ENCODE measurements at regions not wholly inside any gene's neighbourhood (a gene's known extent, or its start where the extent isn't known, plus 50 kb on each side); places are given as distances from the start of the nearest gene placed in this dataset.

DNA sequence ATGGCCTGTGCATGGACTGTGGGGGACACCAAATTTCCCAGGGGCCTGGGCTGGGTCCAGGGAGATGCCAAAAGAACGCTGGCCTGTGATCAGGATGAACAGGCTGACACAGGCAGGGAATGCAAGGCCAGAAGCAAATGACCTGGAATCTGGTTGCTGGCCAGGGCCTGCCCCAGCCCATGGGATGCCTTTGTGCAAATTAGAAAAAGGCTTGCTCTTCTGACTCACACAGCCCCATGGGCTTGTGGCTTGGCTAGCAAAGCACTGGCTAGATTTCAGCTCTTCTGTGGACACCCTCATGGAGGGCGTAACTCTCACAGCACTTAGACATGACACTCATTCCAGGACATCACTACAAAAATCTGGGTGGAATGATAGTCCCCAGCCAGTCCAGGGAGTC is 356.0 kb downstream of the SHQ1 start:
- DNase-seq (ENCODE audit: low read depth in 3 of 3): no peak

DNA sequence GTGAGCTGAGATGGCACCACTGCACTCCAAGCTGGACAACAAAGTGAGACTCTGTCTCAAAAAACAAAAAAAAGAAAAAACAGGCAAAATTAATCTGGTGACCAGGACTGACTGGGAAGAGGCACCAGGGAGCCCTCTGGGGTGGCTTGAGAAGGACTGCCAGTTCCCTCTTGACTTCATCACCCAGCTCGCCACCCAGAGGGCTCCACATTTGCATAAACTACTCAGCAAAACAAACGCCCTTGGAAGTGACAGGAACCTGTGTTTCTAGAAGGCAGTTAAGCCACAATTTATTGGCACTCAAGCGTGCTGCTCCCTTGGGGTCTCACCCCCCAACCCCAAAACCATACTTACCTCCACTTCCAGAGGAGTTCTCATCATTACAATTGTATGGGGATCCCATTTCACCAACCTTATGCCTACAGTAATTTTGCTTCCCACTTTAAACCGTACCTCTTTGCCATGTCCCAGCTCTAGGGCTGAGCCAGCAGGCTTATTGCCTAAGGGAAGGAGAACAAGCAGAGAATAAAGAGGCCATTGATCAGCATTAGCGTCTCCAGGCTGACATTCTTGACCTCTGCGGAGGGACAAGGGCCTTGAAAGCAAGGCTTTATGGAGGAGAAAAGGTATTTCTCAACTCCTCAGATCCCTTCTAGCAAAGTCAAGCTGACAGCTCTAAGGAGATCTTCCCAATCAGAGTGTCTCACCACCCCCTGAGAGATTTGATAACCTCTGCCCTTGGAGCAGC is 357.4 kb downstream of the SHQ1 start:
- DNase-seq (ENCODE audit: low read depth in 3 of 3): no peak

DNA sequence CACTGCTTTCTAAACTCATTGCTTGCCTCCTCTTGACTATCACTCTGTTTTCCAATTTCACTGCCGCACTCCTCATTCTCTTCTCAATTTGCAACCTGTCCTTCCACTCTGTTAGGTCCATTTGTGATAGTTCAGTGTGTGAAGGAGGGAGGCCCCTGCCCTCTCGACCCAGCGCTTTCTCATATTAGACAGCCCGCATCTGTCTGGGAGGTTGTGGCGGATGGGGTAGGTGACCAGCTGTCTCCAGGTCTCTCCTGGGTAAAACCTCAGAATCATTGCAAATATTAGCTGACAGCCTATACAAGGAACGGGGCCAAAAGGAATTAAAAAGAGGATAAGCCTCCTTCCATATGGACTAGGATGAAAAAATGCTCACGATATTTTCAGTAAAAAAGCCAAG is 358.3 kb downstream of the SHQ1 start:
- DNase-seq (ENCODE audit: low read depth in 3 of 3): no peak

DNA sequence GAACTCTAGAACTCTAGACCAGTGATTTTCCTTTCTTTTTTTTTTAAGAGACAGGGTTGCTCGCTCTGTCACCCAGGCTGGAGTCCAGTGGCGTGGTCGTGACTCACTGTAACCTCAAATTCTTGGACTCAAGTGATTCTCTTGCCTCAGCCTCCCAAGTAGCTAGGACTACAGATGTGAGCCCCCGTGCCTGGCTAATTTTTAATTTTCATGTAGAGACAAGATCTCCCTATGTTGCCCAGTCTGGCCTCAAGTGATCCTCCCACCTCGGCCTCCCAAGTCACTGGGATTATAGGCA is 359.6 kb downstream of the SHQ1 start:
- no peak for DNase-seq (ENCODE audit: low read depth in 3 of 3)

DNA sequence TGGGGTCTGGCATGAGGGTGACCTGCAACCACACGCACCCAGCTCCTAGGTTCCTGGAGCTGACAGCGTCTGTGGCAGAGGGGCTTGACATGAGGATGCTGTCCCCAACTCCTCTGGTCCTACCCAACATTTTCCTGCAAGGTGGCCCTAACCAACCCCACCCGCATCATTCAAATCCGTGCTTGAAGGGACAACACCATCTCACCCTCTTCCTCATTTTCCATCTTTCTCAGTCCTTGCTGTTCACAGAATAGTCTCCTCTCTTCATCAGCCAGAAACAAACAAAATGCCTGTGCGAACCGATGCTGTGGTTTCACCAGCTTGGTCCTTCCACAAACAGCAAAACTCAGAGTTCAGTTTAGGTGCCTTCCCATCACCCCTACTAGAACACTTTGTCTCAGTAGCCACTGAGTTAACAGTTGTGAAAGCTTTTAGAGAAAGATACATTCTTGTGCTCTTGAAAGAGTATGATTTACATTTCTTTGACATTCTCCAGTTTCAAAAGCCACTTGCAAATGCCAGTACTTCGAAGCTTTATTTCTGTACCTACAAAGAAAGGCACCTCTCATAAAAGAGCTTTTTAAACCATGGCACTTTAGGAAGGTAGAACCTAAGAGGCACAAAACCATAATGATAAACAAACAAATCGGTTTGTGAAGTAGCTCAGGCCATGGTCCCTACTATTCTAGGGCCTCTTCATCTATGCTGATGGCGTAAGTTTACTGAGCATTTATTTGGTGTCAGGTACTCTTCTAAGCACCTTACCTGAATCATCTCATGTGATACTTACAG is 360.1 kb downstream of the SHQ1 start:
- no peak for DNase-seq (ENCODE audit: low read depth in 3 of 3)

DNA sequence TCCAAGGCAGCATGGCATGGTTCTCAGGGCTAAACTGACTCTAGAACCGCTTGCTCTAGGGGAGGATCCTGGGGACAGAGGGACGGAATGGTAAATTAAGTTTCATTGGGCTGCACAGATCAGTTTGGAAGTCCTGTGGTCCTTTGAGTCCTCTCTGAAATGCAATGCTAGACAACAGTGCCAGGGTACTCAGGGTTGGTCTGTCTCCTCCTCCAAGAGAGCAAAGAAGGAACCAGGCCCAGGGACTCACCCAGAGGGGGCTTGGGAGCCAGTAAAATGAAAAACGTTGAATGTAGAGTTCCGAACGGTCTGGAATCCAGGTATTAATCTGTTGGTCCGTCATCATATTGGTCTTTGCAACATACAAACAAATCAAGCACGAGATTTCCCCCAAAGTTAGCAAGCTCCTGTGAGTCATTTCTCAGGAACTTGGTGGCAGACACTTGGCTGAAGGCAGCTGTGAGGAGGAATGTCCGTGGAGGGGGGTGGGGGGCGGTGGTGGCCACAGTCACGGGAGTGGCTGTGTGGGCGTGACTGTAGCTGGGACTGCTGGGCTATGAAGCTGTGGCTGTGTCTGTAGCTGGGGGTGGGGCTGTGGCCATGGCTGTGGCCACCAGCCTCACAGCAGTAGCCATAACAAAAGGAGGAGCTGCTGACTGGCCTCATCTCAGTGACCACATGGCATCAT is 361.0 kb downstream of the SHQ1 start:
- DNase-seq (ENCODE audit: low read depth in 3 of 3): peak in 2 of 3 experiments; percentile 24 to 72

DNA sequence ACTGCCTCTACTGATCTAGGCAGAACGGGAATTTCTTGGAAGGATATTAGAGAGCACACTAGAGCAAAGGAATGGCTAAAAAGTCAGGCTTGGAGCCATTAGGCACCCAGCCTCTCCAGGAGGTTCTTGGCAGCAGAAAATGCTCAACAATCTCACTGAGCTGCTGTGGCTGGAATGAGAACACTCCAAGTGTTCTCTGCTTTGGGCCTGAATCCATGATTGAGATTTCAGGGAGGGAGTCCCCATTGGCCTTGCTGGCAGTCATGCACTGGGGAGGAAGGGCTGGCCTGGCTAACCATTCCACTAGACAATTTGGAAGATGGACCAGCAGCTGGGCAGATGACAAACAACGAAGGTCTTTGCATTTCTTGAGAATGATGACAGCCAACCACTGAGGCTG is 362.6 kb downstream of the SHQ1 start:
- no peak for DNase-seq (ENCODE audit: low read depth in 3 of 3)

DNA sequence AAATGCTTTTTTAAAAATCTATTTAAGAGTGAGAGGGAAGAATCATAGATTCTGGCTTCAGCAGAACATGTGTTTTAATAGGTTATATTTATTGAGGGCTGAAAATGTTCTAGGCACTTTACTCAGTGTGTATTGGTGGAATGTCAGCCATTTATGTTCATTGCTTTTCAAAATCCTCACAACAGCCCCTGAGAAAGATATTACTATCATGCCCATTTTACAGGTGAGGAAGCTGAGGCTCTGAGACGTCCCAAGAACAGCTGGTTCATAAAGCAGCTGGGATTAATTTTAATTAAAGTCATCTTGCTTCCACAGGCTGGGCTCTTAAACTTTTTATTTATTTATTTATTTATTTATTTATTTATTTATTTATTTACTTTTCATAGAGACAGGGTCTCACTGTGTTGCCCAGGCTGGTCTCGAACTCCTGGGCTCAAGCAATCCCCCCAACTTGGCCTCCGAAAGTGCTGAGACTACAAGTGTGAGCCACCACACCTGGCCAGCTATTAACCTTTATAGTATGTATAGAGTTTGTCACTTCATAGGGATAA is 364.6 kb downstream of the SHQ1 start:
- no peak for DNase-seq (ENCODE audit: low read depth in 3 of 3)

DNA sequence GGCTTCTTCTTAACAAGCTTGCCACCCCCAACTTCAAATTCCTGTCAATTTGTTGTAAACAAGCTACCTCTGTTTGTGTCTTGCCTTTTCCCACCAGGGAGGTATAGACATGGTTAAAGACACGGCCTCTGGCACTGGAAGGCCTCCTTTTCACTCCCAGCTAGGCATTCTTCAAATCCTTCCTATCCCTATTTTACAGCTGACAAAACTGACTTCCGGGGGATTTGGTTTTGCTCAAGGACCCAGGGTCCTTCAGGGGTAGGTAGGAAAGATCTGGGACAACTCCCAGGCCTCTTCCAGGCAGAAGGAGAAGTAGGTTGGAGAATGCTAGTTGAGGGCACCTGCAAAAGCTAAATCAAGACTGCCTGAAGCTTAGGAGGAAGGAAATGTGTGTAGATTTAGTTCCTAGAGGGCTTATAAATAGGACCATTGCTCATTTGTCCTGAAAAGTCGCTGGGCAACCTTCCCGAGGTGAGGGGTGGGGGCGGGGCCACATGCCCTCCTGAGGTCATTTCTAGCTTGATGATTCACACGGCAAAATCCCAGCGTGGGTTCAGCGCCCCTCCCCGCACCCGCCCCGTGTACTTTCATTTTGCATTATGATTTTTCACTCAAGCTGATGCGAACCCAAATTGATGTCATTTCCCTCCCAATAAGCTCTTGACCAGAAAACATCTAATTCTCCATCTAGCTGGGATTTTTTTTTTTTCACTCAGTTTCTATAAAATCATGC is 365.5 kb downstream of the SHQ1 start:
- DNase-seq (ENCODE audit: low read depth in 3 of 3): peak; percentile 62 to 91 (median 63)

DNA sequence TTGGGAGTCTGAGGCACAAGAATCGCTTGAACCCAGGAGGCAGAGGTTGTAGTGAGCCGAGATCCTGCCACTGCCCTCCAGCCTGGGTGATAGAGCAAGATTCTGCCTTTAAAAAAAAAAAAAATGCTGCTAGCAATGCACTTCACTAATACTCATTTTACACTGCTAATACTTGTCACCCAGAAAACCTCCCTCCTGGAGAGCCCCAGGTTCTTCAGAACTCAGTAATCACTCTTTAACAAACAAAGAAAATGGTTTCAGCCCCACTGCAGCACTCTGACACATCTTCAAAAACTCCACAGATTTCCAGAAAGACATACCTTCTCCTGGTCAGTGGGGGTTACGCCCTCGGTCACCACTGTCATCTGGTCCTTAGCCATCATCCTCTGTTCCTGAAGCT is 366.7 kb downstream of the SHQ1 start:
- no peak for DNase-seq (ENCODE audit: low read depth in 3 of 3)

DNA sequence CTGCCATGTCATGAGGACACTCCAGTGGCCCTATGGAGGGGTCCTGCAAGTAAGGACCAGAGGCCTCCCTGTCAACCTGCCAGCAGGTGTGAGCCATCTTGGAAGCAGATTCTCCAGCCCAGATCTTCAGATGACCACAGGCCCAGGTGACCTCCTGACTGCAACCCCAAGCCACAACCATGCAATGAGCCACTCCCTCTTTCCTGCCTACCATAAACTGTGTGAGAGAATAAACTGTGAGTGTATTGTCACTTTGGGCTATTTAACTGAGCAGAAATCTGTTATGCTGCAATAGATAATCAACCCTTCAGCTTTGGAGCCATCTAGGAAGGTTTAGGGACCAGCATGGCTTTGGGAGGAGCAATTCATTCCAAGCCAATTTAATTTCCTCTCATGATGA is 367.9 kb downstream of the SHQ1 start:
- no peak for DNase-seq (ENCODE audit: low read depth in 3 of 3)

DNA sequence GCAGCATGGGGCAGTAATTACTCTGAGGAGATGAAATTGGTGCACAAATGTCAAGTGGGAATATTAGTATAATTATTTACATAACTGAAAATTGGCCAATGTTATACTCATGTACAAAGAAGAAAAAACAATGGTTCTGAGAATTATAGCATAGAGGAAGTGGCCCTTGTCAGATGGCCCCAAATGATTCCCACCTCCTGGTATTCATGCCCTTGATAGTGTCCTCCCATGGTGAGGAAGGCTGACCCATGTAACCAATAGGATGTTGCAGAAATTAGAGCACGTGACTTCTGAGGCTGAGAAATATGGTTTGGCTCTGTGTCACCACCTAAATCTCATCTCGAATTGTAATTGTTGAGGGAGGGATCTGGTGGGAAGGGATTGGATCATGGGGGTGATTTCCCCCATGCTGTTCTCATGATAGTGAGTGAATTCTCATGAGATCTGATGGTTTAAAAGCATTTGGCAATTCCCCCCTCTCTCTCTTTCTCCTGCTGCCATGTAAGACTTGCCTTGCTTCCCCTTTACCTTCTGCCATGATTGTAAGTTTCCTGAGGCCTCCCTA is 368.5 kb downstream of the SHQ1 start:
- no peak for DNase-seq (ENCODE audit: low read depth in 3 of 3)

DNA sequence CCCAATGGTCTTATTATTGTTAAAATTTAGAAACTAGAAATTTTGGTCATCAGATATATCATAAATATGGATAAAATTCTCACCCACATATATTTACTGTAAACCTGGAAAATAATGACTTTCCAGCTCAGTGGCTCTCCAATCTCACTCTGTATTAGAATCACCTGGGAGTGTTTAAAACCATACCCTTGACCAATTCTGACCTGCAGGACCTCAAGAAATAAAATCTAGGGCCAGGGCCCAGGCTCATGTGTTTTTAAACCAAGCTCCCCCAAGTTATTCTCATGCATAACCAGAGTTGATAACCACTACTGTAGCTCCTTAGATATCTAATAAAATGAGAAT is 372.1 kb downstream of the SHQ1 start:
- no peak for DNase-seq (ENCODE audit: low read depth in 3 of 3)

DNA sequence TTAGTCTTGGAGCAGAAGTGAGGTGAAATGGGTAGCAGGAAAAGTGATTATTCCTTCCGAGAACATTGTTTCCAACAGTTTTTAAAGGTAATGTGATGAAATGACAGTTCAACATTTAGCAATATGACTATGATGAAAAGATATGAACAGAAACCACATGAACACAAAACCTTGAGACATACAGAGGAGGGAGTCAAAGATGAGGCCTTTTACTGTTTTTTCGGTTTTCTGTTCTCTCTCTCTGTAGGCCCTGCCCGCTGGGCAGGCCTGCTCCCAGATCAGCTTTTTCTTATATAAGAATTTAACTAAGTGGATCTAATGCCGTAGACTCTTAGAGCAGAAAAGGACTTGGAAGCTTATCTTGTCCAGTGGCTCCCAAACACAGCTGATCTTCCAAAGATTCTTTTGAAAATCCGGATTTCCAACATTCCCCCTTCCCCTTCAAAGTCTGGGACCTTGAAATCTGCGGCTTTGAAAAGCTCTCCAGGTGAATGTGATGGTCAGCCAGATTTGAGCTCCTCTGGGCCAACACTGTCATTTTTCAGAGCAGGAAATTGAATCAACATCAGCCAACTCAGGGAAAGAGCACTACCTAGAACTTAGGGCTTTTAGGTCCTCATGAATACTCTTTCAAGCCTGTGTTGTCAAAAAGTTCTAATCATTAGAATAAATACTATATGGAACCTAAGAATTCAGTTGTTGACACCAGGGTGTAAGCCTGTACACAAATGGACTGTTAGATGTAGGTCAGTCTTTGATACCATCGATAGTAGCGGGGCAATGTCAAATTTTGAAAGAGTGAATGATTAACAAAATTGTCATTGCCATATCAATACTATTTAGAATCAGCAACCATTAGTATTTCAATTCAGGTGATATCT is 372.7 kb downstream of the SHQ1 start:
- DNase-seq (ENCODE audit: low read depth in 3 of 3): no peak

DNA sequence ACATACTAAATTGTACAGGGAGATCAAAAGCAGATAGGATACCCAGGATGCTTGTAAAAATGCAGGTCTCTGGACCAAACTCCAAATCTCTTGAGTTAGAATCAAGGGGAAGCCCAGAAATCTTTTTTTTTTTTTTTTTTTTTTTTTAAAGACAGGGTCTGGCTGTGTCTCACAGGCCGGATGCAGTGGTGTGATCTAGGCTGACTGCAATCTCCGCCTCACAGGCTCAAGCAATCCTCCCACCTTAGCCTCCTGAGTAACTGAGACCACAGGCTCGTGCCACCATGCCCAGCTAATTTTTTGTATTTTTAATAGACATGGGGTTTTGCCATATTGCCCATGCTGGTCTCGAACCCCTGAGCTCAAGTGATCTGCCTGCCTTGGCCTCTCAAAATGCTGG is 373.5 kb downstream of the SHQ1 start:
- DNase-seq (ENCODE audit: low read depth in 3 of 3): no peak

DNA sequence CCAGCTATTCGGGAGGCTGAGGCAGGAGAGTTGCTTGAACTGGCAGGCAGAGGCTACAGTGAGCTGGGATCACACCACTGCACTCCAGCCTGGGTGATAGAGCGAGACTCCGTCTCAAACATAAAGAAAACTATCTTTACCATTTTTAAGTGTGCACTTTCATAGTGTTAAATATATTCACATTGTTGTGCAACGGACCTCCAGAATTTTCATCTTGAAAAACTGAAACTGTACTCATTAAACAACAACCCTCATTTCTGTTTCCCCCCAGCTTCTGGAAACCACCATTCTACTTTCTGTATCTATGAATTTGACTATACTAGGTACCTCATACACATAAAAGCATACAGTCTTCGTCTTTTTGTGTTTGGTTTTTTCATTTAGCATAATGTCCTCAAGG is 375.1 kb downstream of the SHQ1 start:
- no peak for DNase-seq (ENCODE audit: low read depth in 3 of 3)

DNA sequence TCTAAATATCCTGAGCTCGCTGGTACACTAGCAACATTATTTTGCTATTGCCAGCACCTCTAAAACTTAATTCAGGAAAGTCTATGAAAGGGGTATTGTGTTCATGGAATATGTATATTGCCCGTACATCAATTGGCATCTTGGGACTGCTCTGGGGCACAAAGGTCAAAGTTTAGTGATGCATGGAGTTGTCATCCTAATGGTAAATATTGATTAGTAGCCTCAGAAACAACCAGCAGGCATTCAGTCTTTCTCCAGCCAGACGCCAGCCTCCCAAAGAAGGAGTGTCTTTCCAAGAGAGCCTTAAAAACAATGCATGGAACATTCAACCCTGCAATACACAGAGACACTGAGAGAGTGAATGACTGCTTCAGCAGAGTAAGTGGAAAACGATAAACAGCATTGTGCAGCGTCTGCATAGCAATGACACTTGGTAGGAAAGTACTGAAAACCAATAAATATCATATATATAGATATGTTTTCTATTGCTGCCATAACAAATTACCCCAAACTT is 377.3 kb downstream of the SHQ1 start:
- DNase-seq (ENCODE audit: low read depth in 3 of 3): no peak

DNA sequence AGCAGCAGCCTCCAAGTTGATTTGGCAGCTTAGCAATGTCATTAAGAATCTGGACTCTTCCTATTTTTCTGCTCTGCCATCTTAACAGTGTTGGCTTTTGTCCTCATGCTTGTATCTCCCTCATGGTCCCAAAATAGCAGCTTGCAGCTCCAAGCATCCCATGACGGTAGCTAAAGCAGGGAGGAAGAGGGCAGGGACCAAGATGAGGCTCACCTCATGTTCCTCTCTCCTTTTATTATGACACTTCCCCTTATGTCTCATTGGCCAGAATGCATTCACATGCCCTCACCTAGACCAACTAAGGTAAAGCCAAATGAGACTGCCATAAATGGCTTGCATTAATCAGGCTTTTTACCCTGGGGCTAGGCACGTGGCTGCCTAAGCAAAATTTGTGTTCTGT is 382.4 kb downstream of the SHQ1 start:
- no peak for DNase-seq (ENCODE audit: low read depth in 3 of 3)

DNA sequence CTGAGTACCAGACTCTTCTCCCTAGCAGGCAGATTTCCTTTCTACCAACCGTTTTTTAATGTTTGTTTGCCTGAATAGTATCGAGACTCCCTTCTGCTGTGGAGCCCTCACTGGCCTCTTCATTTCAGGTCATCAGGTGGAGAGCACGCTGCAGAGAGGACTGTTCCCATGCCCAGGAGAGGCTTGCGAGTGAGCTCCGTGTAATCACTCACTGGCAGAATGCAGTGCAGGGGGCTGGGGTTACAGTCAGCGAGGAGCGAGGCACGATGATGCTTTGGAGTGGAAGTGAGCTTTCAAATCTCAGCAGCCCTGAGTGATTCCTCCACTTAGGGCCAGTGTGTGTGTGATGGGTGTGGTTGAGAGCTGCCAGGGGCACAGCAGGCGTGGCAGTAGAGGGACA is 385.2 kb downstream of the SHQ1 start:
- DNase-seq (ENCODE audit: low read depth in 3 of 3): no peak

DNA sequence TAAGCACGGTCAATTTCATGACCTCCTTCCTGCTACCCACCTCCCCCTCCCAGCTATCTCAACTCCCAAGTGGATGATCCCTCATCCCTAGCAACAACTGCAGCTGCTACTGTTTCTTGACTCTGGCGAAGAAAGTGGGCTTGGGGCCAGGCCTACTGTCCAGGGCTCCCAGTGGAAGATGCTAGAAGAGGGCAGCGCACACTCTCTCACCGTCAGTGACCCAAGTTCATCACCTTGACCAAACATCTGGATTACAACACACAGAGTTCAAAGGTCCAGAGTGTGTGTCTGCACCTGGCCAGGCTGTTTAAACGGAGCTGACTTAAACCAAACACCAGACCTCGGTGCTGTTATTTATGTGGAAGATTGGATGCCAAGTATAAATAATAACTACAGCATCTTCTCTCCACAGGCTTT is 385.6 kb downstream of the SHQ1 start:
- no peak for DNase-seq (ENCODE audit: low read depth in 3 of 3)

DNA sequence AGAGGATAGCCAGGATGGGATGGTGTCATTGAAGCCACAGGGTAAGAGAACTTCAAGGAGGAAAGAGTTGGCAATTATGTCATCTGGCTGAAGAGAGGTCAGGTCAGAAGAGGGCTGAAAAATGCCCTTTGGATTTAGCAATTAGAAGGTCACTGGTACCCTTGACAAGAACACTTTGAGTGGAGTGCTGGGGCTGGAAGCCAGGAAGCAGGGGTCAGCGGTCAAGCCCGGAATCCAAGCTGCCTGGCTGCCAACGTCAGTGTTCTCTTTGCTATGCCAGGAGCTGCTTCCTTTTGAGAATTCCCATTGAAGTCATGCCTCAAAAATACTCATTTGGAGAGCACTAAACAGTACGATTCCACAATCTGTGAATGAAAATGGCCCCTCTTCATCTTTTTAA is 386.5 kb downstream of the SHQ1 start:
- no peak for DNase-seq (ENCODE audit: low read depth in 3 of 3)
